Fibroblast of lung (primary cell): ENCODE measurements at regions not wholly inside any gene's neighbourhood (a gene's known extent, or its start where the extent isn't known, plus 50 kb on each side); places are given as distances from the start of the nearest gene placed in this dataset.

Experiments used
- DNase-seq, 2 donors: peaks; one replicate each; pipeline versions ENCODE4 v3.0.0 to v3.0.0-alpha.2; 2010; ENCODE audit warnings: low read depth in 2 of 2
- H2AFZ ChIP-seq: 2 replicates; pipeline ENCODE4 v1.5.1; 2012; ENCODE audit warnings: low read length, control low read depth, inconsistent platforms
- H3K27ac ChIP-seq: 2 replicates; pipeline ENCODE4 v1.5.1; 2011; ENCODE audit warnings: low read length, control low read depth; ENCODE audit not compliant: insufficient read depth
- H3K27me3 ChIP-seq: 2 replicates; pipeline ENCODE4 v1.5.1; 2011; ENCODE audit warnings: mild to moderate bottlenecking, low read length; ENCODE audit not compliant: control insufficient read depth, insufficient read depth
- H3K36me3 ChIP-seq: 2 replicates; pipeline ENCODE4 v1.5.1; 2011; ENCODE audit warnings: low read length; ENCODE audit not compliant: control insufficient read depth, insufficient read depth
- H3K4me1 ChIP-seq: 2 replicates; pipeline ENCODE4 v1.5.1; 2011; ENCODE audit warnings: low read length; ENCODE audit not compliant: control insufficient read depth, insufficient read depth; ENCODE audit errors: extremely low read depth
- H3K4me2 ChIP-seq: 2 replicates; pipeline ENCODE4 v1.5.1; 2011; ENCODE audit warnings: low read length, control low read depth; ENCODE audit not compliant: insufficient read depth; ENCODE audit errors: extremely low read depth
- H3K4me3 ChIP-seq, 4 experiments: fragments of 200-600 bp in 1 of 4; sonication (generic) in 1 of 4; replicated peaks in 1 of 4; 2 replicates each; pipeline ENCODE4 v1.5.1; 2011 to 2016; ENCODE audit warnings: low read length in 4 of 4, low read depth in 3 of 4, mild to moderate bottlenecking in 3 of 4, control low read depth in 2 of 4, inconsistent platforms in 1 of 4, mixed read lengths in 1 of 4; ENCODE audit not compliant: insufficient read depth in 1 of 4; ENCODE audit errors: control extremely low read depth in 1 of 4
- H3K79me2 ChIP-seq: 2 replicates; pipeline ENCODE4 v1.5.1; 2012; ENCODE audit warnings: mild to moderate bottlenecking, low read length, inconsistent platforms; ENCODE audit not compliant: control insufficient read depth, insufficient read depth
- H3K9ac ChIP-seq: 2 replicates; pipeline ENCODE4 v1.5.1; 2011; ENCODE audit warnings: mild to moderate bottlenecking, low read length, control low read depth; ENCODE audit not compliant: insufficient read depth
- H3K9me3 ChIP-seq: 2 replicates; pipeline ENCODE4 v1.5.1; 2012; ENCODE audit warnings: low read depth, low read length; ENCODE audit not compliant: control insufficient read depth, insufficient read depth
- H4K20me1 ChIP-seq: 2 replicates; pipeline ENCODE4 v1.5.1; 2011; ENCODE audit warnings: low read length; ENCODE audit not compliant: control insufficient read depth, insufficient read depth; ENCODE audit errors: extremely low read depth
- EZH2 ChIP-seq: IDR thresholded peaks from 2 replicates; pipeline ENCODE4 v1.5.1; 2012; ENCODE audit warnings: low read length, control low read depth, mild to moderate bottlenecking; ENCODE audit errors: missing control alignments
- TF ChIP-seq, protein P1 (sequence below), 2 donors: IDR thresholded peaks in 1 of 2; conservative IDR thresholded peaks in 1 of 2; 1 replicate in 1 of 2; 2 replicates in 1 of 2; pipeline ENCODE4 v1.5.1; 2011 to 2012; ENCODE audit warnings: low read length in 2 of 2, control low read depth in 1 of 2, inconsistent platforms in 1 of 2, low read depth in 1 of 2, mild to moderate bottlenecking in 1 of 2

GRCh38 chr9:87118594-87118993 is 171.3 kb upstream of the GAS1 start:
- no peak overlapping the region for H3K4me2 ChIP-seq
- no peaks in the 10 kb centered on the region for H3K36me3 ChIP-seq
- no peaks in the 10 kb centered on the region for H4K20me1 ChIP-seq
- TF ChIP-seq, protein P1, sequence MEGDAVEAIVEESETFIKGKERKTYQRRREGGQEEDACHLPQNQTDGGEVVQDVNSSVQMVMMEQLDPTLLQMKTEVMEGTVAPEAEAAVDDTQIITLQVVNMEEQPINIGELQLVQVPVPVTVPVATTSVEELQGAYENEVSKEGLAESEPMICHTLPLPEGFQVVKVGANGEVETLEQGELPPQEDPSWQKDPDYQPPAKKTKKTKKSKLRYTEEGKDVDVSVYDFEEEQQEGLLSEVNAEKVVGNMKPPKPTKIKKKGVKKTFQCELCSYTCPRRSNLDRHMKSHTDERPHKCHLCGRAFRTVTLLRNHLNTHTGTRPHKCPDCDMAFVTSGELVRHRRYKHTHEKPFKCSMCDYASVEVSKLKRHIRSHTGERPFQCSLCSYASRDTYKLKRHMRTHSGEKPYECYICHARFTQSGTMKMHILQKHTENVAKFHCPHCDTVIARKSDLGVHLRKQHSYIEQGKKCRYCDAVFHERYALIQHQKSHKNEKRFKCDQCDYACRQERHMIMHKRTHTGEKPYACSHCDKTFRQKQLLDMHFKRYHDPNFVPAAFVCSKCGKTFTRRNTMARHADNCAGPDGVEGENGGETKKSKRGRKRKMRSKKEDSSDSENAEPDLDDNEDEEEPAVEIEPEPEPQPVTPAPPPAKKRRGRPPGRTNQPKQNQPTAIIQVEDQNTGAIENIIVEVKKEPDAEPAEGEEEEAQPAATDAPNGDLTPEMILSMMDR (conservative IDR thresholded peaks at IDR 0.05 in 1 of 2, IDR thresholded peaks at IDR 0.05 in 1 of 2; ENCODE audit: low read depth in 1 of 2, low read length in 2 of 2), result no peak
- TF ChIP-seq EZH2, result no peak
- no peak overlapping the region for H3K9ac ChIP-seq
- peaks cover 4% of the 10 kb centered on the region for H3K4me1 ChIP-seq
- no peak for DNase-seq
- no peaks in the 10 kb centered on the region for H3K27me3 ChIP-seq
- no peaks in the 10 kb centered on the region for H3K79me2 ChIP-seq
- H3K27ac ChIP-seq, result no peak overlapping the region
- no peaks in the 10 kb centered on the region for H3K9me3 ChIP-seq
- H3K4me3 ChIP-seq, result no peak overlapping the region
- H2AFZ ChIP-seq, result no peak overlapping the region

GRCh38 chr9:87119328-87119881 is 172.1 kb upstream of the GAS1 start:
- H3K27me3 ChIP-seq, result no peaks in the 10 kb centered on the region

DNA sequence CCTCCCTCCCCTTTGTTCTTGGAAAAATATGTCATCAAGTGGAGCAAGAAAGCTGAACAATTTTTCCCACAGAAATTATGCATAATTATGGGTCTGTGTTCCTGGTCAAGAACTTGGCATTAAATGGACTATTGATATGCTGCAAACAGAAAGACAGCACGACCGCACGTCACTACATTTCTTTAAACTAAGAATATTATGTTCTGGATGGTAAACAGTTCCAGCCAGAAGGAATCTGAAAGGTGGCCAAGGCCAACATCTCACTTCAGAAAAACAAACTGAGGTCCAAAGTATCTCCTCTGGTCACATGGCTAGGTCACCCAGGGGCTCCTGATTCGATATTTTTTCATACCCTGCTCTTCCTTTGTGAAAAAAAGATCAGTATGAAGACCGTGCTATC is 173.3 kb upstream of the GAS1 start:
- H2AFZ ChIP-seq, result no peak overlapping the region
- H3K4me3 ChIP-seq, result no peak overlapping the region
- H4K20me1 ChIP-seq, result no peaks in the 10 kb centered on the region
- H3K27me3 ChIP-seq, result no peaks in the 10 kb centered on the region
- no peak overlapping the region for H3K9ac ChIP-seq
- H3K79me2 ChIP-seq, result no peaks in the 10 kb centered on the region
- peak in 1 of 2 donors; percentile 54 for DNase-seq
- H3K9me3 ChIP-seq, result no peaks in the 10 kb centered on the region
- no peak overlapping the region for H3K4me2 ChIP-seq
- no peaks in the 10 kb centered on the region for H3K36me3 ChIP-seq
- peaks cover 4% of the 10 kb centered on the region for H3K4me1 ChIP-seq
- no peak overlapping the region for H3K27ac ChIP-seq
- no peak for TF ChIP-seq EZH2
- TF ChIP-seq, protein P1 (conservative IDR thresholded peaks at IDR 0.05 in 1 of 2, IDR thresholded peaks at IDR 0.05 in 1 of 2; ENCODE audit: low read depth in 1 of 2, low read length in 2 of 2), result no peak

More at GRCh38 chr9:87119328-87119881, 172.1 kb upstream of the GAS1 start:
- peaks cover 4% of the 10 kb centered on the region for H3K4me1 ChIP-seq
- H3K36me3 ChIP-seq, result no peaks in the 10 kb centered on the region
- no peaks in the 10 kb centered on the region for H3K79me2 ChIP-seq
- TF ChIP-seq EZH2, result no peak
- TF ChIP-seq, protein P1 (conservative IDR thresholded peaks at IDR 0.05 in 1 of 2, IDR thresholded peaks at IDR 0.05 in 1 of 2; ENCODE audit: low read depth in 1 of 2, low read length in 2 of 2), result no peak
- no peak overlapping the region for H3K27ac ChIP-seq
- no peaks in the 10 kb centered on the region for H3K9me3 ChIP-seq
- no peak overlapping the region for H2AFZ ChIP-seq
- H3K4me2 ChIP-seq, result no peak overlapping the region
- no peak overlapping the region for H3K4me3 ChIP-seq
- no peak overlapping the region for H3K9ac ChIP-seq
- DNase-seq, result peak; percentile 55 to 88
- no peaks in the 10 kb centered on the region for H4K20me1 ChIP-seq
